ENCODE measurements at regions not wholly inside any gene's neighbourhood (a gene's known extent, or its start where the extent isn't known, plus 50 kb on each side); places are given as distances from the start of the nearest gene placed in this dataset.

GRCh38 chr2:21811541-21811940 lies 687.8 kb downstream of the TDRD15 start:
- BruUV-seq (replicated peaks), result no TSS peak

DNA sequence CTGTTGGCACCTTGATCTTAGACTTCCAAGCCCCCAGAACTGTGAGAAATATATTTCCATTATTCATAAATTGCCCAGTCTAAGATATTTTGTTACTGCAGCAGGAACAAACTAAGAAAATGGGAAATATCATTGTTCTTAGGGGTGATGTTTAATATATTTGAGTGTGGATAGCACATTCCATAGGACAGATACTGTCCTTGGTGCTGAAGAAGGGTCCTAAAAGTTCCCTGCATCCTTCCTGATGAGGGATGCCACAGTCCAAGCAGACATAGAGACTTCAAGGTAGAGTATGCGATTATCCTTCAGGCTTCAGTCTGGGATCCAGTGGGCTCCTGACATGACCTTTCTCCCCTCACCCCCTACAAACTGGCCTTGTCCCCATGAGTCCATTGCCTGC lies 689.0 kb downstream of the TDRD15 start:
- H3K27me3 ChIP-seq (replicated peaks; ENCODE audit: control insufficient read depth, insufficient read depth, low read length), result no peaks in the 10 kb centered on the region
- H3K9me3 ChIP-seq, result no peaks in the 10 kb centered on the region
- CTCF ChIA-PET, result no interaction called here
- no TSS peak for BruUV-seq (replicated peaks)
- TF ChIP-seq, protein P1, sequence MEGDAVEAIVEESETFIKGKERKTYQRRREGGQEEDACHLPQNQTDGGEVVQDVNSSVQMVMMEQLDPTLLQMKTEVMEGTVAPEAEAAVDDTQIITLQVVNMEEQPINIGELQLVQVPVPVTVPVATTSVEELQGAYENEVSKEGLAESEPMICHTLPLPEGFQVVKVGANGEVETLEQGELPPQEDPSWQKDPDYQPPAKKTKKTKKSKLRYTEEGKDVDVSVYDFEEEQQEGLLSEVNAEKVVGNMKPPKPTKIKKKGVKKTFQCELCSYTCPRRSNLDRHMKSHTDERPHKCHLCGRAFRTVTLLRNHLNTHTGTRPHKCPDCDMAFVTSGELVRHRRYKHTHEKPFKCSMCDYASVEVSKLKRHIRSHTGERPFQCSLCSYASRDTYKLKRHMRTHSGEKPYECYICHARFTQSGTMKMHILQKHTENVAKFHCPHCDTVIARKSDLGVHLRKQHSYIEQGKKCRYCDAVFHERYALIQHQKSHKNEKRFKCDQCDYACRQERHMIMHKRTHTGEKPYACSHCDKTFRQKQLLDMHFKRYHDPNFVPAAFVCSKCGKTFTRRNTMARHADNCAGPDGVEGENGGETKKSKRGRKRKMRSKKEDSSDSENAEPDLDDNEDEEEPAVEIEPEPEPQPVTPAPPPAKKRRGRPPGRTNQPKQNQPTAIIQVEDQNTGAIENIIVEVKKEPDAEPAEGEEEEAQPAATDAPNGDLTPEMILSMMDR (IDR thresholded peaks at IDR 0.05; ENCODE audit: insufficient read depth in 1 of 2, low read depth in 1 of 2, low read length in 1 of 2, severe bottlenecking in 1 of 2, unreplicated experiment in 1 of 2), result no peak
- no peaks in the 10 kb centered on the region for H3K4me1 ChIP-seq
- peak in 1 of 2 experiments; percentile 14 for DNase-seq
- H3K36me3 Mint-ChIP-seq (ENCODE audit: insufficient read depth, unreplicated experiment), result no peaks in the 10 kb centered on the region
- H3K27ac Mint-ChIP-seq (ENCODE audit: unreplicated experiment), result no peak overlapping the region
- POLR2A ChIA-PET, result no interaction called here
- no peaks in the 10 kb centered on the region for H3K4me1 Mint-ChIP-seq (ENCODE audit: low read depth, unreplicated experiment)
- no peak overlapping the region for H3K4me3 ChIP-seq (ENCODE audit: low read depth, low read length)
- peaks cover 3% of the 10 kb centered on the region for H3K27me3 Mint-ChIP-seq (ENCODE audit: insufficient read depth, unreplicated experiment)
- no peaks in the 10 kb centered on the region for H3K36me3 ChIP-seq (ENCODE audit: control insufficient read depth, insufficient read depth, low read length)
- intact Hi-C loops (cut with micrococcal nuclease; ENCODE audit: unreplicated experiment), result no loop called here
- H3K9me3 Mint-ChIP-seq (ENCODE audit: unreplicated experiment), result no peaks in the 10 kb centered on the region
- no peak overlapping the region for H3K4me3 Mint-ChIP-seq (ENCODE audit: unreplicated experiment)

More at GRCh38 chr2:21811541-21811940, 687.8 kb downstream of the TDRD15 start:
- DNase-seq, result no peak
- Histone ChIP-seq H3K27me3 (replicated peaks; ENCODE audit: control insufficient read depth, insufficient read depth, low read length) (no peaks in the 10 kb centered on the region), H3K9me3 (no peaks in the 10 kb centered on the region), H3K4me3 (ENCODE audit: low read depth, low read length) (no peak overlapping the region), H3K36me3 (ENCODE audit: control insufficient read depth, insufficient read depth, low read length) (no peaks in the 10 kb centered on the region), H3K4me1 (no peaks in the 10 kb centered on the region)
- Mint-ChIP-seq H3K4me3 (ENCODE audit: unreplicated experiment) (no peak overlapping the region), H3K27ac (ENCODE audit: unreplicated experiment) (no peak overlapping the region), H3K27me3 (ENCODE audit: insufficient read depth, unreplicated experiment) (peaks cover 5% of the 10 kb centered on the region), H3K9me3 (ENCODE audit: unreplicated experiment) (no peaks in the 10 kb centered on the region), H3K36me3 (ENCODE audit: insufficient read depth, unreplicated experiment) (no peaks in the 10 kb centered on the region), H3K4me1 (ENCODE audit: low read depth, unreplicated experiment) (no peaks in the 10 kb centered on the region)
- ChIA-PET POLR2A (no interaction called here), CTCF (no interaction called here)
- TF ChIP-seq, protein P1 (IDR thresholded peaks at IDR 0.05; ENCODE audit: insufficient read depth in 1 of 2, low read depth in 1 of 2, low read length in 1 of 2, severe bottlenecking in 1 of 2, unreplicated experiment in 1 of 2), result no peak
- intact Hi-C loops (cut with micrococcal nuclease; ENCODE audit: unreplicated experiment), result no loop called here

DNA sequence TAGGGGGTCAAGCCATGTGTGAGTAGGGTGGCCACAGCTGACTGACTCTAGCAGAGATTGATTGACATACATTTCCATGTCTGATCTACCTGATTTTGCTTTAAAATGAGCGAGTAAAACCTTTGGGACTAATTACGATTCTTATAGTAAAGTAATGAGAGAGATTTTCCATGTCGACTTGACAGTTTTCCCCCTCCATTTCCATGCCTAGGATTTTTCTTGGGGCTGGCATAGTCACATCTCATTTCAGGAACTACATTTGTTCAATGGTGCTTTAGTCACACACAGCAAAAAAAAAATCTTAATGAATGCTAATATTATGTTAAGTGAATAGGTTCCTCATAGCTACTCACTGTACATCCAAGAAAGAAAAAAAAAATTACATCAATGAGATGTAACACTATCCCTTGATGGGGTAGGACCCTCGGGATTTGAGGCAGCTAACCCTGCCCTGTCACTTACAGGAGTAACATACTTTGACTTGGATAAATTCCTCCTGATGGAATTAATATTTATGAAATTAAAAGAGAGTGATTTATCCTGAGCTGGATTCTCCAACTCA lies 690.9 kb downstream of the TDRD15 start:
- H3K4me3 ChIP-seq (ENCODE audit: low read depth, low read length), result no peak overlapping the region
- ChIA-PET CTCF (no interaction called here), POLR2A (no interaction called here)
- no peaks in the 10 kb centered on the region for H3K4me1 Mint-ChIP-seq (ENCODE audit: low read depth, unreplicated experiment)
- intact Hi-C loops (cut with micrococcal nuclease; ENCODE audit: unreplicated experiment), result no loop called here
- no peaks in the 10 kb centered on the region for H3K9me3 ChIP-seq
- no peaks in the 10 kb centered on the region for H3K9me3 Mint-ChIP-seq (ENCODE audit: unreplicated experiment)
- H3K4me1 ChIP-seq, result no peaks in the 10 kb centered on the region
- no peaks in the 10 kb centered on the region for H3K27me3 ChIP-seq (replicated peaks; ENCODE audit: control insufficient read depth, insufficient read depth, low read length)
- DNase-seq, result no peak
- H3K36me3 ChIP-seq (ENCODE audit: control insufficient read depth, insufficient read depth, low read length), result no peaks in the 10 kb centered on the region
- peaks cover 3% of the 10 kb centered on the region for H3K27me3 Mint-ChIP-seq (ENCODE audit: insufficient read depth, unreplicated experiment)
- H3K4me3 Mint-ChIP-seq (ENCODE audit: unreplicated experiment), result no peak overlapping the region
- no TSS peak for BruUV-seq (replicated peaks)
- no peaks in the 10 kb centered on the region for H3K36me3 Mint-ChIP-seq (ENCODE audit: insufficient read depth, unreplicated experiment)
- no peak overlapping the region for H3K27ac Mint-ChIP-seq (ENCODE audit: unreplicated experiment)
- TF ChIP-seq, protein P1 (IDR thresholded peaks at IDR 0.05; ENCODE audit: insufficient read depth in 1 of 2, low read depth in 1 of 2, low read length in 1 of 2, severe bottlenecking in 1 of 2, unreplicated experiment in 1 of 2), result no peak

Data from Caco-2 (cell line).